ENCODE measurements at regions not wholly inside any gene's neighbourhood (a gene's known extent, or its start where the extent isn't known, plus 50 kb on each side); places are given as distances from the start of the nearest gene placed in this dataset.

GRCh38 chr18:27735117-27735516 is 441.8 kb downstream of the CDH2 start:
- Histone ChIP-seq H3K4me3 (replicated peaks in 1 of 4; ENCODE audit: control extremely low read depth in 1 of 4, insufficient read depth in 1 of 4, low read depth in 3 of 4, low read length in 4 of 4) (no peak overlapping the region), H3K36me3 (ENCODE audit: control insufficient read depth, insufficient read depth, low read length) (no peaks in the 10 kb centered on the region), H3K9ac (ENCODE audit: insufficient read depth, low read length) (no peak overlapping the region), H4K20me1 (ENCODE audit: control insufficient read depth, extremely low read depth, insufficient read depth, low read length) (no peaks in the 10 kb centered on the region), H3K27ac (ENCODE audit: insufficient read depth, low read length) (no peak overlapping the region), H2AFZ (ENCODE audit: low read length) (no peak overlapping the region), H3K27me3 (ENCODE audit: control insufficient read depth, insufficient read depth, low read length) (no peaks in the 10 kb centered on the region), H3K4me2 (ENCODE audit: extremely low read depth, insufficient read depth, low read length) (no peak overlapping the region), H3K9me3 (ENCODE audit: control insufficient read depth, insufficient read depth, low read depth, low read length) (no peaks in the 10 kb centered on the region), H3K4me1 (ENCODE audit: control insufficient read depth, extremely low read depth, insufficient read depth, low read length) (no peaks in the 10 kb centered on the region), H3K79me2 (ENCODE audit: control insufficient read depth, insufficient read depth, low read length) (no peaks in the 10 kb centered on the region)
- no peak for DNase-seq (ENCODE audit: low read depth in 2 of 2)
- TF ChIP-seq CTCF (conservative IDR thresholded peaks at IDR 0.05 in 1 of 2, IDR thresholded peaks at IDR 0.05 in 1 of 2; ENCODE audit: low read depth in 1 of 2, low read length in 2 of 2) (no peak), EZH2 (IDR thresholded peaks at IDR 0.05; ENCODE audit: low read length, missing control alignments) (no peak)

- no peak overlapping the region for H3K4me3 ChIP-seq (replicated peaks in 1 of 4; ENCODE audit: control extremely low read depth in 1 of 4, insufficient read depth in 1 of 4, low read depth in 3 of 4, low read length in 4 of 4)
- TF ChIP-seq CTCF (conservative IDR thresholded peaks at IDR 0.05 in 1 of 2, IDR thresholded peaks at IDR 0.05 in 1 of 2; ENCODE audit: low read depth in 1 of 2, low read length in 2 of 2): no peak
- no peak for TF ChIP-seq EZH2 (IDR thresholded peaks at IDR 0.05; ENCODE audit: low read length, missing control alignments)
- no peak overlapping the region for H3K4me2 ChIP-seq (ENCODE audit: extremely low read depth, insufficient read depth, low read length)
- DNase-seq (ENCODE audit: low read depth in 2 of 2): no peak
- no peaks in the 10 kb centered on the region for H3K36me3 ChIP-seq (ENCODE audit: control insufficient read depth, insufficient read depth, low read length)
- no peaks in the 10 kb centered on the region for H3K79me2 ChIP-seq (ENCODE audit: control insufficient read depth, insufficient read depth, low read length)
- H4K20me1 ChIP-seq (ENCODE audit: control insufficient read depth, extremely low read depth, insufficient read depth, low read length): no peaks in the 10 kb centered on the region
- no peak overlapping the region for H2AFZ ChIP-seq (ENCODE audit: low read length)
- H3K9ac ChIP-seq (ENCODE audit: insufficient read depth, low read length): no peak overlapping the region
- no peaks in the 10 kb centered on the region for H3K27me3 ChIP-seq (ENCODE audit: control insufficient read depth, insufficient read depth, low read length)
- no peaks in the 10 kb centered on the region for H3K4me1 ChIP-seq (ENCODE audit: control insufficient read depth, extremely low read depth, insufficient read depth, low read length)
- no peak overlapping the region for H3K27ac ChIP-seq (ENCODE audit: insufficient read depth, low read length)
- H3K9me3 ChIP-seq (ENCODE audit: control insufficient read depth, insufficient read depth, low read depth, low read length): no peaks in the 10 kb centered on the region
Measured at GRCh38 chr18:27731211-27731610, 445.7 kb downstream of the CDH2 start.

GRCh38 chr18:27728659-27729058 is 448.3 kb downstream of the CDH2 start:
- no peaks in the 10 kb centered on the region for H3K4me1 ChIP-seq (ENCODE audit: control insufficient read depth, extremely low read depth, insufficient read depth, low read length)
- H3K36me3 ChIP-seq (ENCODE audit: control insufficient read depth, insufficient read depth, low read length): no peaks in the 10 kb centered on the region
- no peak overlapping the region for H3K4me2 ChIP-seq (ENCODE audit: extremely low read depth, insufficient read depth, low read length)
- no peak for TF ChIP-seq CTCF (conservative IDR thresholded peaks at IDR 0.05 in 1 of 2, IDR thresholded peaks at IDR 0.05 in 1 of 2; ENCODE audit: low read depth in 1 of 2, low read length in 2 of 2)
- TF ChIP-seq EZH2 (IDR thresholded peaks at IDR 0.05; ENCODE audit: low read length, missing control alignments): no peak
- H3K4me3 ChIP-seq (replicated peaks in 1 of 4; ENCODE audit: control extremely low read depth in 1 of 4, insufficient read depth in 1 of 4, low read depth in 3 of 4, low read length in 4 of 4): no peak overlapping the region
- no peaks in the 10 kb centered on the region for H3K9me3 ChIP-seq (ENCODE audit: control insufficient read depth, insufficient read depth, low read depth, low read length)
- no peak for DNase-seq (ENCODE audit: low read depth in 2 of 2)
- no peaks in the 10 kb centered on the region for H3K79me2 ChIP-seq (ENCODE audit: control insufficient read depth, insufficient read depth, low read length)
- H4K20me1 ChIP-seq (ENCODE audit: control insufficient read depth, extremely low read depth, insufficient read depth, low read length): no peaks in the 10 kb centered on the region
- no peaks in the 10 kb centered on the region for H3K27me3 ChIP-seq (ENCODE audit: control insufficient read depth, insufficient read depth, low read length)
- no peak overlapping the region for H3K9ac ChIP-seq (ENCODE audit: insufficient read depth, low read length)
- no peak overlapping the region for H2AFZ ChIP-seq (ENCODE audit: low read length)
- no peak overlapping the region for H3K27ac ChIP-seq (ENCODE audit: insufficient read depth, low read length)

All from fibroblast of lung (primary cell).